ENCODE measurements at regions not wholly inside any gene's neighbourhood (a gene's known extent, or its start where the extent isn't known, plus 50 kb on each side); places are given as distances from the start of the nearest gene placed in this dataset.

- TF ChIP-seq CTCF (IDR thresholded peaks at IDR 0.05), result no peak
These were observed 123.6 kb upstream of the GAP43 start for GRCh38 chr3:115499666-115500065.

DNA sequence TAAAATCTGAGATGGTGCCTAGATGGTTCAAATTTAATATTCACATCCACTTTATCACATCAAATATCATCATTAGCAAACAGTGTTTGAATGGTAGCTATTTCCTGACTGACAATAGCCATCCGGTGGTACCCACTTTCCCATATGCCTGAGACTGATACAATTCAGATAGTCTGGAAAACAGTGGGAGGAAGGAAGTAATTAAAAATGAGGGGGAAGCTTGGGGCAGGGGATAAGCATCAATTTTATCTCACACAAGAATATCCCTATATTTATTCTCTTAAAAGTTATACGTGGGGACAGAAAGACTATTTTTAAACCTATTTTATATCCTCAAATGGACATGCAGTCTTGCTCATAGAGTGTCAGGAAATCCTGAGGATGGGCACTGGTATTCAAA is 122.5 kb upstream of the GAP43 start:
- TF ChIP-seq CTCF (IDR thresholded peaks at IDR 0.05), result no peak

GRCh38 chr3:115502128-115502527 is 121.2 kb upstream of the GAP43 start:
- no peak for TF ChIP-seq CTCF (IDR thresholded peaks at IDR 0.05)

GRCh38 chr3:115503394-115503793 is 119.9 kb upstream of the GAP43 start:
- TF ChIP-seq CTCF (IDR thresholded peaks at IDR 0.05), result no peak

GRCh38 chr3:115508562-115508961 is 114.7 kb upstream of the GAP43 start:
- TF ChIP-seq CTCF (IDR thresholded peaks at IDR 0.05), result no peak

GRCh38 chr3:115512565-115513415 is 110.5 kb upstream of the GAP43 start:
- TF ChIP-seq CTCF (IDR thresholded peaks at IDR 0.05), result no peak

- TF ChIP-seq CTCF (IDR thresholded peaks at IDR 0.05), result no peak
These were observed 109.9 kb upstream of the GAP43 start for GRCh38 chr3:115513416-115513800.
